Cardiac fibroblast (primary cell): ENCODE measurements at regions not wholly inside any gene's neighbourhood (a gene's known extent, or its start where the extent isn't known, plus 50 kb on each side); places are given as distances from the start of the nearest gene placed in this dataset.

ENCODE experiments used
- DNase-seq, 2 donors: peaks; one replicate each; pipeline versions ENCODE4 v3.0.0 to v3.0.0-alpha.2; 2010; ENCODE audit warnings: low read depth in 2 of 2
- H3K4me3 ChIP-seq, 2 donors: replicated peaks in 1 of 2; 1 replicate in 1 of 2; 2 replicates in 1 of 2; pipeline ENCODE4 v1.5.1; 2011; ENCODE audit warnings: low read depth in 2 of 2, low read length in 2 of 2, mild to moderate bottlenecking in 2 of 2, moderate library complexity in 1 of 2
- CTCF ChIP-seq: IDR thresholded peaks from one replicate; pipeline ENCODE4 v1.5.1; 2011; ENCODE audit warnings: low read depth, mild to moderate bottlenecking, low read length, inconsistent platforms

GRCh38 chr7:121579639-121580038 is 183.5 kb upstream of the FAM3C start:
- no peak for DNase-seq
- no peak overlapping the region for H3K4me3 ChIP-seq
- TF ChIP-seq CTCF, result no peak

GRCh38 chr7:121578669-121579068 is 182.6 kb upstream of the FAM3C start:
- H3K4me3 ChIP-seq, result no peak overlapping the region
- no peak for DNase-seq
- no peak for TF ChIP-seq CTCF

- H3K4me3 ChIP-seq, result no peak overlapping the region
- DNase-seq, result no peak
- TF ChIP-seq CTCF, result no peak
These were observed 180.2 kb upstream of the FAM3C start for GRCh38 chr7:121576148-121576917.

- H3K4me3 ChIP-seq, result no peak overlapping the region
- DNase-seq, result no peak
- no peak for TF ChIP-seq CTCF
These were observed 179.2 kb upstream of the FAM3C start for GRCh38 chr7:121575194-121575765.

- DNase-seq, result no peak
- no peak overlapping the region for H3K4me3 ChIP-seq
- no peak for TF ChIP-seq CTCF
These were observed 178.0 kb upstream of the FAM3C start for GRCh38 chr7:121574109-121574508.

- TF ChIP-seq CTCF, result no peak
- H3K4me3 ChIP-seq, result no peak overlapping the region
- no peak for DNase-seq
These were observed 176.5 kb upstream of the FAM3C start for GRCh38 chr7:121572615-121573014.
